Stimulated activated CD4-positive, alpha-beta T cell treated with anti-CD3 and anti-CD28 coated beads, Interleukin-12 subunit alpha, Interleukin-12 subunit beta, amount 100 ng/mL, for 48 hours (primary cell): ENCODE measurements at regions not wholly inside any gene's neighbourhood (a gene's known extent, or its start where the extent isn't known, plus 50 kb on each side); places are given as distances from the start of the nearest gene placed in this dataset.

Source experiments
- DNase-seq, 3 donors: peaks; one replicate each; pipeline ENCODE4 v3.0.0-alpha.2; 2020; ENCODE audit warnings: low read depth in 2 of 3, low spot score in 1 of 3

DNA sequence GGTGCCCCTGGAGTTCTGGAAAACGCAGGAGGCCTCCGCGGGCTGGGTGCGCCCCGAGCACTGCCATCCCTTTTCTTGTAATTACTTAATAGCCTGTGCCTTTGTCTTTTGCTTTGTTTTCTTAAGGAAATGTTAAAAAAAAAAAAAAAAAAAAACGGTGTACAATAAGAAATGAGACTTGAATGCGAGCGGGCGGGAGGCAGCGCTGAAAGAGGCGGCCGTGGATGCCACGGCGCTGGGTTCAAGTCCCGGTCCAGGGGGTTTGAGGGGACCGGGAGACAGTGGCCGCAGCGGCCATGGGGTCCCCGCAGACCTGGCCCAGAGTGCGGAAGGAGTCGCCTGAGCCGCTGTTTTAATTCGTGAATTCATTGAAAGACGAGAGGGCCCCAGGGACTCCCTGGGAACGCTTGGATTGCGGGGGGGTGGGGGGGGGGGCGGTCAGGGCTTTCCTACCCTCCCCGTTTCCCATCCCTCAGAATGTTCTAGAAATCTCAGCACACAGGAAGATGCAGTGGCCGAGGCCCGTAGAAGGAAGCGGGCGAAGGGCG is 349.2 kb upstream of the ARGLU1 start:
- no peak for DNase-seq

DNA sequence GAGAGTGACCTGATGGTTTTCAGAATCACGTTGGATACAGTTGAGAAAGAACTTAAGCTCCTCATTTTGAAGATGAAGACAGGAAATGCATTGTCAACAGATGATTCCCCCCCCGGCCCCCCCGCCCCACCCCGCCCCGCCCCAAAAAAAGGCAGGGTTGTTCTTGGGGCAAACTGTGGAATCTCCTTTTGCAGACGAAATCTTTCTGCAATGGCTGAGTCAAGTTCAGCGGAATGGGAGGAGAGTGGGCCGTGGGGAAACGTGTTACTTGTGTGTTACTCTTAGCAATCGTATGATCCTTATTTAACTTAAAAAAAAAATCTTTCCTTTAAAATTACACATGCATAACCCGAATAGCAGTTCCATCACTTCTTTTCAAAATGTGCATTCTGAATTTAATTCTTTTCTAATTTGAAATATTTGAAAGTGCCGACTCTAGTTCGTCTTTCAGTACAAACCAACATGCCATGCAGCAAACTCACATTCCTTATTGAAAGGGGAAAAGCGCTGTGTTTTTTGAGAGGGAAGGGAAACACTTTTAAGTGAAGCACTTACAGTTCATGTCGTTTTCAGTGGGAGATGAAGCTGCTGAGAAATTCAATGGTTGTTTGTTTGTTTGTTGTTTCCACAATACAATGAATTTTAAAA is 348.5 kb upstream of the ARGLU1 start:
- DNase-seq: no peak

DNA sequence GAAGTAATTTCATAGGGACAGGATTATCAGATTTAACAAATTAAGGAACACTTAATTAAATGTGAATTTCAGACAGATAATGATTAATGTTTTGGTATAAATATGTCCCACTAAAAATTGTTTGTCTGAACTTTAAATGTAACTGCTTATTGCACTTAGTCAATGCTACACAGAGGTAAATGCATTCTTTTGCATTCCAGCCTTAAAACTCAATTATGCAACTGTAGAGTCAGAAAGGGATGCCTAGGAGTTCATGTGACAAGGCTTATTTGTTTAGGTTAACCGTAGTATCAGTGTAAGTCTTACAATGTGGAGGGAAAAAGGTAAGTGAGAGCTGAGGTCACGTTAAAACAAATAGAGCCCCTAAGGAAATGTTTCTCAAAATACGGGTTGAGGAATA is 347.2 kb upstream of the ARGLU1 start:
- DNase-seq: no peak

DNA sequence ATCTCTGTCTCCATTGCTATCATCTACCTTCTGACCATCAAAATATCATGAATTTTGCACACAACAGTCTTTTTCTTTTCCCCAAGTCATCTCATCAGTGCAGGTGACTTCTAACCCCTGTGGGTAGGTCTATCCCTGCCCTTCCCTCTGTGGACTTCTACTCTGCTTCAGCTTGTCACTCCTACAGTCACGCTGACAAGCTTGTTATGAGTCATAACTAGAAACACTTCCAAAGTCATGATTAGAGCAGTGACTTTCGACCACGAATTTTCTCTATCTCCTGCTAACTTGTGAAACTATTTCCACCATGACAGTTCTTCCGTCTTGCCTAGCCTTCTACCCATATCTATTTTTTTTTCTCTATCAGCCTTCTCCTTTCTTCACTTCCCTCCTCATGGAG is 343.7 kb upstream of the ARGLU1 start:
- no peak for DNase-seq

DNA sequence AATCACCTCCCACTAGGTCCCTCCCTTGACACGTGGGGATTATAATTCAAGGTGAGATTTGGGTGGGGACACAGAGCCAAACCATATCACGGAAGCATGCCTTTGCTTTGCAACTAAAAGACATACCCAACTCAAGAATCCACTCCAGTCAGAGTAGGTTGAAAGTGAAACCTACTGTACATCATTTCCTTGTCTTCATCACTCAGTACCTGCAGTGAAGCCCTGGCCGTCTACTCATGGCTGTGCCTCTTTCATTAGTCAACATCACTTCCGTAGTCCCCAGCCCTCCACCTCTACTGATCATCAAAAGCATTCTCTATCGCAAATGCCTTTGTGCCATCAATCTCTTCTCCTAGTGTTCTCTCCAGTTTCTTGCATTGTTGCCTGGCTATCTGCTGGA is 343.1 kb upstream of the ARGLU1 start:
- DNase-seq: no peak

DNA sequence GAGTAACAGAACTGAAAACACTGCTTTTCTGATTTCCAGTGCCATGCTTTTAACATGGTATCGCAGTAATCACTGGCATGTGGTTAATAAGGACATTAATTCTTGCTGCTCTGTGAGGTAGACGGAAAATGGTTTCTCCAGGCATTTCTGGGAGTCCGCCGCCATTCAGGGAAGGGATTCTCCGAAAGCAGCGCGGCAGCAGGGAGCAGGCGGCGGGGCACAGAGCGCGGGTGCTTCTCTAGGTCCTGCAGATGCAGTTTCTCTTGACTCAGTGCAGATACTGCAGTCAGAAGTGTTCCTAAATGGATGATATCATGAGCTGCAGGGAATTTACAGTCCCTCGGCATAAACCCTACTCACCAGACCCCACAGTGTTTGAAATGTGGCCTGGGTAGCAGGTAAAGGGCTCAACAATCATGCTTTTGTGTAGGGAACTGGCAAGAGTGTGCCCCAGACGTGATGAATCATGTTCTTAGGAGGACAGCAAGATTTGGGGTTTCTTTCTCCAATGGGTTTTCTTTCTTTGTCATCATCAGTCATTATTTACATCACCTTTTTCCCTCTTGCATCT is 338.6 kb upstream of the ARGLU1 start:
- no peak for DNase-seq

DNA sequence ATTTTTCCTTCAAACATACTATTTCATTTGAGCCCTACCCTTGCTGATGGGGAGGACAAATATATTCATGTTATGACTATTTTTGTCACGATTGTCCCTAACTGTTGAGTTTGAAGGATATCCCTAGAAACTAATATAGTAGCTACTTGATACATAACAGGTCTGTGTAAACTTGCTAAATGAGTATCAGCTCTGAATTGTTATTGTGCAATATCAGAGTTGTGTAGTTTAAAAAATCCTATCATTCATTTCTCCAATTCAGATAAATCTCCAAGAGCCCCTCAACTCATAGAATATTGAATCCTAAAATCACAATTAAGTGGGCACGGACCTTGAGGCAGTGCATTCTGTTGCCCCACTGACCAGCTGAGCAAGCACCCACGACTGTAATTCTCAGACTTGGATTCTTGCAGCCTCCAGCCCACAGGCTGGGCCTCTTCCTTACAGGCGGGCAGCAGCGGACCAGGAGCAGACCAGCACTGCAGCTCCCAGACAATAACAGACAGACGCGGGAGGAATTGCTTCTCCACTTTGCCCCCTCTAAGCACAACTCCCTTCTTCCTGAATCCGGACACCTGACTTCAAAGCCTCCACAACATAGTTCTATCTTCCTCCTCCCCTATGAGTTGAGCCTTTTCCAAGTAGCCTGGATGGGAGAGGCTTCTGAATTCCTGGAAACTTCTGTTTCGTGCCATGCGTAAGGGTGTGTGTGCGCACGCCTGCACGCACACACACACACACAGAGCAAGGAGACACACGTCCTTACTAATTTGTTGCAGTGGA is 337.6 kb upstream of the ARGLU1 start:
- no peak for DNase-seq

DNA sequence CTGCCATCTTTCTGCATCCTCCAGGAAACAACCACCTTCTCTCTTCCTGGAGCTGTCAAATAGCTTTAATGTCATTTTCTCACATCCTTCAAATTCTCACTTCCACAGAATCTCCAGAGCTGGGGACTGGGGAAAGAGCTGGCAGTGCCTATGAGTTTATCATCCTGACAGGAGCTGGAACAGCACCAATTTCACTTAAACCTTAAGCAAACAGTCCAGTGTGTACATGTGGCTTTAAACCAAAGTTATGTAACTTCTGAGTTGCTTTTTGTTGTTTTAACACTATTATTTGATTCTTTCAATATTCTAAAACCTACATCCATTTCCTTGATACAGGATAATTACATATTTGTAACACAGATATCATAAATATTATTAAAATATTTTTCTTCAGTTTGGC is 331.5 kb upstream of the ARGLU1 start:
- DNase-seq: no peak

DNA sequence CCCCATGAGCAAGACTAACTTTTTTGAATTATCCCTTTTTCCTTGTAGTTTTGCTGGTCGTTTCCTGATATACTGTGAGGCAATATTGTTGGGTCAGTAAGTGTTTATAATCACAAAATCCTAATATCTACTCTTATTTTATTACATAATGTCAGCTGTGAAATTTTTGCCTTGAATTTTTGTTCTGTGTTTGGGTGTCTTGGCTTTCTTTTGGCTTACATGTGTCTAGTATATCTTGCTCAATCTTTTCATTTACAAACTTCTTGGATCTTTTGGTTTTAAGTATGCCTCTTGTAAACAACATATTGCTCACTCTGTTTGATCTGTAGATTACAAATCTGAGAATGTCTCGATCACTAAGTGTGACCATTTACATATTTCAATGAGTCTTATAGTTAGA is 330.3 kb upstream of the ARGLU1 start:
- DNase-seq: no peak

DNA sequence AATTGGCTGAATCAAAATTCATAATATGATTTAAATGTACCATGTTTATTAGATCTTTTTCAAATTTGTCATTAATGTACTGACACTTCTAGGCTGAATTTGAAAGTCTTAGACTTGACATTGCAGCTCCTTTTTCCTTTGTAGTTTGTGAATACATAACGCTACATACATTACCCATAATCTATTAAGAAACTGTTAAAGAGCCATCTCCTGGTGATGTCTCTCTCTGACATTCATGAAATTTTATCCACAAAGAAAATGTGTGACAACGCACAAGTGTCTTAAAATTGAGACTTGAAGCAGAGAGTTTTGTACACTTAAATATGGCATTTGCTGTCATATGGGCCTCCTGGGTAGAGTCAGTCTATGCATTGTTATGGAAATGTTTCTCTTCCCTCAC is 320.2 kb upstream of the ARGLU1 start:
- no peak for DNase-seq

DNA sequence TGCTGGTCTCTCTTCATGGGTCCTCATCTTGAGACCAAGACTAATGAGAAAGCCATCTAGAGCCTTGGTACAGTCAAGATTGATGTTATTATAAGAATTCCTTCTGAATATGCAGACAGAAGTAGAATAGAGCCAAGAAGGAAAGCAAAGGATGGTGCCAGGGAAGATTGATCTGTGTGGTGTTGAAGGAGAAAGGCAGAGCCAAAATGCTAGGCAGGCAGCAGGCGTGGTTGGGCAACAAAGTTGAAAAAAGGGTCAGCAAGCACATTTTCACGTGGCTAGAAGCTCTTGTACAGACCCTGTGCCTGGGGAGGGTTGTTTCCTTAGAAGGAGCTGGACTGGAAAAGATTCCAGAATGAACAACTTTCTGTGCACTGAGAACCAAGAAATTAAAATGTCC is 319.7 kb upstream of the ARGLU1 start:
- no peak for DNase-seq

DNA sequence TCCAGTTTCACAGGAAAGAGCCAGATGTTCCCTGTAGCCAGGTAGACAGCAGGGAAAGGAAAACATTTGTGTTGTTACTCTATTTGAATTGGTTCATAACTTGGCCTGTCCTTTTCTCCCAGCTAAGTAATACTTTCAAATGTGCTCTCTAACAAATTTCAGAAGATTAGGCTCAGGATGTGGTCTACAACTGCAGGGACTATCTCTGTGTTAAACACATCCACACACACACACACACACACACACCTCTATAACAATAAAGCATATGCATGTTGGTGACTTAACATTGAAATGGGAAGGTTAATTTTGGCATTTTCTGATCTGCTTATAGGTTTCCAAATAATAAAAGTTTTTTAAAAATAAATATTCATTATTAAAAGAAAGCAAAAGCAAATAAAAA is 316.0 kb upstream of the ARGLU1 start:
- no peak for DNase-seq

DNA sequence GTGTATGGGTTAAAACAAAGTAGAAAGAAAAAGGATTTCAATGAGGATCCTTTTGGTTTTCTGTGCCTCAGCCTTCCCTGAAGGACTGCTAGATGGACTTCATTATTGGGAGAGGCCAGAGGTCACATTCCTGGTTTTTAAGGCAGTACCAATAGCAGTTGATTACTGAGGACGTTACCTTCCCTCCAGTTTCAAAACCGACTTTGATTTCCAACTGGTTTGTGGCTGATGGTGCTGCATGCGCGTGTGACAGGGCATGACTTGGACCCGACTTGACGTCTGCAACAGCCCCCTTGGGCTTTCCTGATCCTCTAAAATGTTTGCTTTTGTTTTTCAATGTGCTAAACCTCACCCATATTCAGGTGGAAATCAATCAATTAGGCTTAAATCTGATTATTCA is 314.3 kb upstream of the ARGLU1 start:
- no peak for DNase-seq

DNA sequence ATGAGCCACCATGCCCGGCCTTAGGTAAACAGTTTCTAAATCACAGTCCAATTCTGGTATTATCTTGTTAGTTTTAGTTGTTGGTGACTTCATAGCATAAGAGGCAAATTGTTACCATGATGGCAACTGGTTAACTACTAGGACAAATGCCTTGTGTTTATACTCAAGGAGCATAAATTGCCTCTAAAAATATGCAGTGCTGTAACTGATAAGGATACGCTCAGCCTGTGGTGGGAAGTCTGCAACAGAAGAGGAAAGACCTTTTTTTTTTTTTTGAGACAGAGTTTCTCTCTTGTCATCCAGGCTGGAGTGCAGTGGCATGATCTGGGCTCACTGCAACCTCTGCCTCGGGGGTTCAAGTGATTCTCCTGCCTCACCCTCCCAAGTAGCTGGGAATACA is 311.9 kb upstream of the ARGLU1 start:
- no peak for DNase-seq

DNA sequence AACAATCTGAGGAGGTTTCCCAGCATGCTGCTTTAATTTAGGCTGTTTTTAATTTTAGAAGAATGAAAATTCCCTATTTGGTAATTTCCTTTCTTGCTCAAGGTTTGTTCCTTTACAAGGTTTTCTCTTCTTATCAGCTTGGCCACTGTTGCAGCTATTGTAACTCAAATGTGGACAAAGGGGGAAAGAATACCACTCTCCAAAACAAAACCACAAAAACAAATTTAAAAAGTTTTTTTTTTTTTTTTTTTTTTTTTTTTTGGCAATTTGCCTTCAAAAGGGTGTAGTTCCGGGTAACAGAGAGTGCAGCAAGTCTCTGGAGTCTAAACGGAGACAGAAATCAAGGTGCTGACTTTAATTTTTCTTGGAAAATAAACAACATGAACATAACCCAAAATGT is 306.4 kb upstream of the ARGLU1 start:
- no peak for DNase-seq

DNA sequence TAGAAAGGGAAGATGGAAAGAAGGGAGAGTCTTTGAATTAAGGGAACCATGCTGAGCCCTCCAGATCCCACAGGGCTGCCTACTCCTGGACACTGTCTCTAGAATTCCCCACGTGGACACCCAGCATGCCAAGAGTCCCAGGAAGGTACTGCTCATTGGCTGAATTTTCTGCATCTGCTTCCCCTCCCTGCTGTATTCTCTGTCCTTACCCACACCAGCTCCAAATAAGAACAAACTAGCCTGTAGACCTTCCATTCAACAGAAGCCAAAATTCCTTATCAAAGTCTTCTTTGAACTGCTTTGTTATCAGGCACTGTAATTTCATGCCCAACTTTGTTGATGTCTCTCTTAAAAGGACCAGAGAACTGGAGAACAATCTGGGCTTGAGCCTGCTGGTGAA is 305.9 kb upstream of the ARGLU1 start:
- no peak for DNase-seq

DNA sequence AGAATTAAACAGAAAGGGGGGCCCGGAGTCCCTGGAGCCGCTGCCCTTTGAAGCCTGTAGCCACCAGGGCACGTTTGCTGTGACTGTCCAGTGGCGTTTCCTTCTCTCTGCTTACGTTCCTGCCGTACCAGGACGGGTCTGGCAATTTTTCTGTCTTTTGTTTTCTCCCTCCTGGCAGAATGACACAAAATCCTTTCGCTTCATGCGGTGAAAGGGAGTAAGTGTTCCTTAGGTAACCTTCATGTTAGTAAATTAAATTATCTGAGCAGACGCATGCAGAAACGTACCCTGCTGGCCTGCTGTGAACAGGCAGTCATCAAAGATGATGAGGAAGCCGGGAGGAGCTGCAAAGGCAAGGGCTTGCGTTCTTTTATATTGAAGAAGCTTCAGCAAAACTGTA is 299.3 kb upstream of the ARGLU1 start:
- DNase-seq: no peak

DNA sequence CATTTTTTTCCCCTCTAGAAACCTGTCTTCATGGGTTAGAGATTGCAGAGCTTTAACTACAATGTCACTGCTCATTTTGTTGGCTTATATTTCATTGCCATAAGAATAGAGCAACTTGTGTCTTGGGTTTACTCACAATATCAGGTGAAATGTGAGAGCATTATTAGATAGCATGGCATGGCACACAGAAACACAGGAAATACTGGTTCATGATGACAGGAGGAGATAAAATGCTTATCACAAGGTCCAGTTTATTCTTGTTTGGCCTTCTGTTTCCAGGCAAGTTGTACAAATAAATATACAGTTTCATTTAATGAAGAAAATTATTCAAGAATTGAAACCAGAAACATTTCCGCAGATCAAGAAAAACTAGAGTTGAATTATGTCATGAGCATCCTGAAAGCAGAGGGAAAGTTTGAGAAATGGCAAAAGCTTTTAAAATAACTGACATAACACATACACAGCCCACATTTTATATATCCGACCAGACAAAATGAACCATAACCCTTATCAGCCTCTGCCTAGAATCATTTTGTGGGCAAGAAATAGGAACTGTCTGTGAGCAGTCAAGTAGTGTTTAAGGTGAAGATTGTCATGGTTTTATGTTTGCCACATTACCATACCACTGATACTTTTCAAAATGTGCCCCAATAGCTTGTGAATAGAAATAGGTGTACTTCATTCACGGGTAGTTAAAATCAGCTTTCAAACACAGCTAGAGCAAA is 297.9 kb upstream of the ARGLU1 start:
- DNase-seq: no peak

DNA sequence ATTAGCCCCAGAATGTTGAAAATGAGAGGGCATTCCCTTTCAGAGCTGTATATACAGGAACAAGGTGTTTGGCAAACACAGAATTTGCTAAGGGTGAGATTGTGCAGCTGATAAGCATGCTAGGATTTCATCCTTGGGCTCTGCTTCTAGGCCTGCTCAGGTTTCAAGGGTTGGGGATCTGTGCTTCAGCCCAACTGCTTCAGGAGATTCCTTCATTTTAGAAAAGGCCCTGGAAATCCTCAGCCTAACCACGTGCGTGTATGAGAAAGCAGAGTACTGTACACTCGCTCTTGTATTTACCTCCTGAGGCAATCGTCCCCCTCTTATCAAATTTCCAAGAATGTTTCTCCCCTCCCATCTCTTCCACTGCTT is 291.6 kb upstream of the ARGLU1 start:
- DNase-seq: no peak

DNA sequence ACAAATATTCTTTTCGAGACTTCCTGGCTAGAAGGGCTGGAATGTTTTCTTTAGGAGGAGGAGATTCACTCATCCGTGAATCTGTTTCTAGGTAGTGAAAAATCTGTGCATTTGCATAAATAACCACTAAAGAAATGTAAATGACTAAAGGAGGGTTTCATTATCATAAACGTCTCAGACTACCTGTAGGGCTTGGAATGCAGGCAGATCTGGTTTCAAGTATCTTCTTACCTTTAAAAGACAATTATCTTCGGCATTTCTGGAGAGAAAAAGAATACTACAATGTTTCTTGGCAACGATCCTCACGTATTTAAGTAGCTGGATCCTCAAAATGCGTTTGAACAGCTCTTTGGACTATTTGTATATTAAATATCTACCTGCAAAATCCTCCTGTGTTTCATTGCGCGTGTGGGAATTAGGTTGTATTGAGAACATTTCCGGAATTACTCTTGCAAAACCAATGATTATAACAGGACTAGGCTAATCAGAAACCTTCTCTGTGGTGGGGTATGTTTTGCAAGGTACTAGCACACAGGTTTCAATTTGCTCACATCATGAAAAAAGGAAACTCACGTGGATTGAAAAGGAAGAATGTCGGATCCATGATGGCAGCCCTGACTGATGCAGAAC is 291.1 kb upstream of the ARGLU1 start:
- no peak for DNase-seq

DNA sequence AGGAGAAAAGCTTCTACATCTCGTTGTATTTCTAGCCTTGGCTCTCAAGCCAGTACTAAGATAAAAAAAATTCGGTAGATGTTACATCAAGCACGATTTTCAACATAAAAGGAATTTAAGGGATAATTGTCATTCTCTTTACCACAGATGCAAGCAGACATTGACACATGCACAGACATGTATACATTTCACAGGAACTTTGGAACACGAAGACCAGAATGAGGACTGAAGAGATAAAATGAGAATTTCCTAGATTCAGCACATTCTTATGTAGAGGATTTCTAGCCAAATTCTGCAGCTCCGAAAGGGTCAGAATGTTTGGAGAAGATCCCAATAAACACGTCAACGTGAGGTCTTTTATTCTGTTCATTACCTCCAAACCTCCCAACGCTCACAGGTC is 284.5 kb upstream of the ARGLU1 start:
- DNase-seq: no peak
